ENCODE measurements at regions not wholly inside any gene's neighbourhood (a gene's known extent, or its start where the extent isn't known, plus 50 kb on each side); places are given as distances from the start of the nearest gene placed in this dataset.
A peak's percentile ranks its signal among the peaks of the same experiment; 100 is the strongest.
"Not testable (repeated sequence)": the region's sequence is repeated elsewhere in the genome, so short reads cannot be mapped to it uniquely, and the experiment has no call there.

GRCh38 chr3:125645616-125646015 lies 50.3 kb upstream of the OSBPL11 start:
- no peak for DNase-seq (ENCODE audit: low spot score)
- in situ Hi-C loops (cut with HindIII; ENCODE audit: low sequenced_read_pairs), result no loop called here

GRCh38 chr3:125646581-125646980 lies 51.3 kb upstream of the OSBPL11 start:
- in situ Hi-C loops (cut with HindIII; ENCODE audit: low sequenced_read_pairs), result no loop called here
- no peak for DNase-seq (ENCODE audit: low spot score)

- in situ Hi-C loops (cut with HindIII; ENCODE audit: low sequenced_read_pairs), result no loop called here
- no peak for DNase-seq (ENCODE audit: low spot score)
Measured at GRCh38 chr3:125647318-125648014, 52.2 kb upstream of the OSBPL11 start.

- in situ Hi-C loops (cut with HindIII; ENCODE audit: low sequenced_read_pairs), result no loop called here
- no peak for DNase-seq (ENCODE audit: low spot score)
Measured at GRCh38 chr3:125651244-125651643, 55.9 kb upstream of the OSBPL11 start.

DNA sequence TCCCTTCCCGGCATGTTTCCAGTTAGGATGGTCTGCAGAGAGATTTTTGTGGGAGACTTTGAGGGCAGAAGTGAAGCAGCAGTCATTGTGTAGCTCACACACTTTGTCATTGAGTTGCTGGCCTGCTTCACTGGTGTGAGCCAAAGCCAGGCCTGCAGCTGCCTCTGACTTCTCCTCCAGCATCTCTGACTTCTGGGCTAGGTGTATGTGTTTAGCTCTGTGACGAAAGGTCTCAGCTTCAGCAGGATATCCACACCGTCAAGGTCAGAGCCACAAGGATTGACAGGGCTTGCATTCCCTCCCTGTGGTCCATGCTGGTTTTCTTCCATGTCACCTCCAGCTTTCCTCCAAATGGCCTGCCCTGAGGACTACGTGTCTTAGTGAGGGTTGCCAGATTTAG lies 57.1 kb upstream of the OSBPL11 start:
- no peak for DNase-seq (ENCODE audit: low spot score)
- in situ Hi-C loops (cut with HindIII; ENCODE audit: low sequenced_read_pairs), result no loop called here

- peak; percentile 11 for DNase-seq (ENCODE audit: low spot score)
- in situ Hi-C loops (cut with HindIII; ENCODE audit: low sequenced_read_pairs), result no loop called here
Measured at GRCh38 chr3:125654526-125654925, 59.2 kb upstream of the OSBPL11 start.

GRCh38 chr3:125662675-125663074 lies 67.4 kb upstream of the OSBPL11 start:
- in situ Hi-C loops (cut with HindIII; ENCODE audit: low sequenced_read_pairs), result no loop called here
- no peak for DNase-seq (ENCODE audit: low spot score)

- in situ Hi-C loops (cut with HindIII; ENCODE audit: low sequenced_read_pairs), result no loop called here
- no peak for DNase-seq (ENCODE audit: low spot score)
Measured at GRCh38 chr3:125670352-125670751, 75.1 kb upstream of the OSBPL11 start.

DNA sequence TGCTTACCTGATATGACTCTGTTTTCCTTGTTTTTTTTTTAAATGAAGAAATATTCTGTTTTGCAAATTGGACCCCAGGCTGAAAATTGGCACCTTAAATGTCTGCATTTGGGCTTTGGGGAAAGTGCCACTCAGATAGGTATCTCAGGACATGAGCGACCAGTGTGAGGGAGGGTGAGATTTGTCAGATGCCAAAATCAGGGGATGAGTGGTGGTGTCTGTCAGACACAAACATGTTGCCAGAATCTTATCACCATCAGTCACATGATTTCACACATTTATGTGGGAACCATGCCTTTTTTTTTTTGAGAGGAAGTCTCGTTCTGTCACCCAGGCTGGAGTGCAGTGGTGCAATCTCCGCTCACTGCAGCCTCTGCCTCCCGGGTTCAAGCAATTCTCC lies 75.6 kb upstream of the OSBPL11 start:
- DNase-seq (ENCODE audit: low spot score), result no peak
- in situ Hi-C loops (cut with HindIII; ENCODE audit: low sequenced_read_pairs), result no loop called here

GRCh38 chr3:125671461-125672243 lies 76.4 kb upstream of the OSBPL11 start:
- DNase-seq (ENCODE audit: low spot score), result no peak
- in situ Hi-C loops (cut with HindIII; ENCODE audit: low sequenced_read_pairs), result no loop called here

DNA sequence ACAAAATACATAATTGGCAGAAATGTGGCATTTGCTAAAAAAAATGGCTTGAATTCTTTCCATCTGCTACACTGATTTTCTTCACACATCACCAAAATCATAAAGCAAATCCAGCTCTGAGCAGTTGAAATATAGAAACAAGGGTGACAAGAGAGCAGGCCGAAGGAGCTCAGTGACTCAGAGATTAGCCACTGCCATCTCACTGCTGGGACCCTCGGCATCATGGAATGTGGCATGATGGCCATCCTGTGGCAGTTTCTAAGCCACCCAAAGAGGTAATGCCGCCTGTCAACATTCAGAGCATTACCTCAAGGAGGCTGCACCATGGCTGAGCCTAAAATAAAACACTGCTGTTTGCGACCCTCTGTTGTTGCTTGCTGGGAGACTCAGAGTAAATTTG lies 80.5 kb upstream of the OSBPL11 start:
- DNase-seq (ENCODE audit: low spot score), result no peak
- in situ Hi-C loops (cut with HindIII; ENCODE audit: low sequenced_read_pairs), result no loop called here

GRCh38 chr3:125679258-125679657 lies 84.0 kb upstream of the OSBPL11 start:
- no peak for DNase-seq (ENCODE audit: low spot score)
- in situ Hi-C loops (cut with HindIII; ENCODE audit: low sequenced_read_pairs), result no loop called here

- in situ Hi-C loops (cut with HindIII; ENCODE audit: low sequenced_read_pairs), result no loop called here
- no peak for DNase-seq (ENCODE audit: low spot score)
Measured at GRCh38 chr3:125681146-125681545, 85.8 kb upstream of the OSBPL11 start.

DNA sequence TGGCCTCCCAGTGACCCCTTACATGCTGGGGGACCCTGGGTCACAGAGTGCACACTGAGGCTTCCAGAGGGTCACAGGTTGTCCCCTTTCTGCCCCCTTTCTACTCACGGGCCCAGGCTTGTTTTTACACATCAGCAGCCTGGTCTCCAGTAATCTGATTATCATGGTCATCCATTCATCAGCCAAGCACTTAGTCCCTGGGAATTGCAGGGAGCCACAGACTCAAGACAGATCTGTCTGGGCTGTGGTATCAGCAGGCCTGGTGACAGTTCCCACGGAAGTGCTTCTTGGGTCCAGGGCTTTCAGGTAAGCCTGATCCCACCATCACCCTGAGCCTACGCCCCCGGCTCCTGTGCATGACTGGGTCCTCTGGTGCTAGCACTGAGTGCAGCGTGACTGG lies 86.6 kb upstream of the OSBPL11 start:
- in situ Hi-C loops (cut with HindIII; ENCODE audit: low sequenced_read_pairs); DNase-seq (ENCODE audit: low spot score): not testable (repeated sequence)

DNA sequence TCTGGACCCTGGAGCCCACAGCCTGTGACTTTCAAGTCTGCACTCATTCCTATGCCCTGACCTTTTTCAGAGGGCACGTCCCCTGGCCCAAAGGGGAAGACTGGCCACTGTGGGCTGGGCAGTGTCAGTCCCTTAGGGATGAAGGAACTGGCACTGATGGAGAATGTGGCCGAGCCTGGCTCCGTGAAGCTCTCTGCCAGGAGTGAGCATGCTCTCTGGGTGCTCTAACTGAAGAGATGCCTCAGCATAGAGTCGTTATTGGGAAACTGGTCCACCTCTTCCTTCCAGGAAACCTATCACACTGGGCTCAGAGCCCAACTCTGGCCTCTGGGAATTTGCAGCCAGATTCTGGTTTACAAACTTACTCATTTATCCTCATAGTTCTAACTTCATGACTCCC lies 87.3 kb upstream of the OSBPL11 start:
- DNase-seq (ENCODE audit: low spot score); in situ Hi-C loops (cut with HindIII; ENCODE audit: low sequenced_read_pairs): not testable (repeated sequence)

- DNase-seq (ENCODE audit: low spot score), result peak; percentile 14
- in situ Hi-C loops (cut with HindIII; ENCODE audit: low sequenced_read_pairs), result no loop called here
Measured at GRCh38 chr3:125683067-125683829, 88.0 kb upstream of the OSBPL11 start.

DNA sequence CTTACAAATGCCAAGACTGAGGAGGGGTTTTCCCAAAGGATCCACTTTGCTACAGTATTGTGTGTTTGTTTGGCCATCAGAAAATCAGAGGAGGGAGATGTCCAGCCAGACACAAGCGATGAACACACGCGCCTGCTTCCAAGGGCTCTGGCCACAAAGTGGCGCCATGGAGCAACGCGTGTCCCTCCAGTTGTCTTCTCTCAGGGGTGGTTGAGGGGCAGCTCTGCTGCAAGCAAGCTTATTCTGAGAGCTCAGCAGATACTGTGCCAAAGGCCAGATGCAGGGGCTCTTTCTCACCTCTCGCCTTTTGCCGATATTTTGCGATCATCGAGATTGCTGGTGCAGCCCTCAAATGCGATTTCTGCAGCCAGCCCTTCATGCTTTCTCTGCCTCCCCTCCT lies 88.9 kb upstream of the OSBPL11 start:
- peak; percentile 5 for DNase-seq (ENCODE audit: low spot score)
- in situ Hi-C loops (cut with HindIII; ENCODE audit: low sequenced_read_pairs), result no loop called here

GRCh38 chr3:125685741-125686140 lies 90.4 kb upstream of the OSBPL11 start:
- DNase-seq (ENCODE audit: low spot score); in situ Hi-C loops (cut with HindIII; ENCODE audit: low sequenced_read_pairs): not testable (repeated sequence)

GRCh38 chr3:125692361-125692760 lies 97.1 kb upstream of the OSBPL11 start:
- no peak for DNase-seq (ENCODE audit: low spot score)
- in situ Hi-C loops (cut with HindIII; ENCODE audit: low sequenced_read_pairs), result no loop called here

- in situ Hi-C loops (cut with HindIII; ENCODE audit: low sequenced_read_pairs), result no loop called here
- DNase-seq (ENCODE audit: low spot score), result no peak
Measured at GRCh38 chr3:125693887-125694286, 98.6 kb upstream of the OSBPL11 start.

Data from G401 (cell line).